HG03460 (cell line): ENCODE measurements at regions not wholly inside any gene's neighbourhood (a gene's known extent, or its start where the extent isn't known, plus 50 kb on each side); places are given as distances from the start of the nearest gene placed in this dataset.
"Not testable (repeated sequence)": the region's sequence is repeated elsewhere in the genome, so short reads cannot be mapped to it uniquely, and the experiment has no call there.

Experiments
- ATAC-seq: cut with Tn5 transposase; IDR thresholded peaks from one replicate; pipeline ENCODE4 v1.9.1; 2021; ENCODE audit not compliant: unreplicated experiment

- no peak for ATAC-seq
Measured at GRCh38 chr13:76297331-76297730, 588.9 kb downstream of the KCTD12 start.

DNA sequence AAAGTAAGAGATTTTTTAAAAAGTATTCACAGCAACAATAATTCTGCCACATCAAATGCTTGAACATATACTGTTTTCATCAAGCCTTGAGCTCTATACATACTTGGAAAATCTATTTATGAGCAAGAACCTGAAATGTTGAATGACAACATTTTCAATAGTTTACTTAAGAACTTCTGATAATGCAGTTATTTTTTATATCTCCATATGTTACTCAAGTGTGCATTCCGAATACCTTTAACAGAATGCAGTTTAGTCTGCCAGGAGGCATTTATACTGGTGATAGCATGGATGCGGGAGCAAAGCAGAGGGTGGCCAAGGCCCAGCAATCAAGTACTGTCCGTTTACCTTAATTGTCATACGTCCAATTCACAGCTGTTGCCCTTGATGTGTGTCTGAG is 589.5 kb downstream of the KCTD12 start:
- no peak for ATAC-seq

- not testable (repeated sequence) for ATAC-seq
Measured at GRCh38 chr13:76295020-76295419, 591.2 kb downstream of the KCTD12 start.

- ATAC-seq: no peak
Measured at GRCh38 chr13:76293751-76294150, 592.5 kb downstream of the KCTD12 start.

DNA sequence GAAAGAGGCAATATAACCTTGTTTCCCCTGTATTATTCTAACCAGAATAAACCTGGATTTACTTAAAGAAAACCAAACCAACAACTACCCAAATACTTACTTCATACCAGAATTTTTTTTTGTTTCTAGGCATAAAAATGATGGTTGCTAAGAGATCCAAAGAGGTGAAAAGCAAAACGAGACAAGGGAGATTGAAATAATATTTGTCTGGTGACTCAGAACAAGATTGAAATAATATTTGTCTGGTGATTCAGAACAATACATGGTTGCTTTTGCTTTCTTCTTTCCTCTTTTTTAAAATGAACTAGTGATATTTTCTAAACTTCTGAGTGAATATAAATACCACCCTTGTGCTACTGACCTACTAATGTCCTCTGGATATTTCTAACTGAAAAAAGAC is 592.9 kb downstream of the KCTD12 start:
- ATAC-seq: no peak

GRCh38 chr13:76292726-76293125 is 593.5 kb downstream of the KCTD12 start:
- no peak for ATAC-seq

DNA sequence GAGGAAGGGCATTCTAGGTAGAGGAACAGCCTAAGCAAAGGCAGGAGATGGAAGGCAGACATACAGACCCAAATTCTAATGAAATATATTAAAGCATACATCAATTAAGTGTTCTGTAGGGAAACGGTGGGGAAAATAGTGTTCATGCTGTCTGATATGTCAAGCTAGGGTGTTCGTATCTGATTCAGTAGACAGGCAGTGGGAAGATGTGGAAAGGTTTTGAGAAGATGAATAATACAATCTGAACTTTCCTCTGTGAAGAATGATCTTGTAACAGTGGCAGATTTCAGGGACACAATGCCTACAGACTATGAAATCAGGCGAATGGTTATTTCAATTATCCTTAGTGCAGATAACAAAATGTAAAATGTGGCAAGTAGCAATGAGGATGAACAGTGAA is 594.2 kb downstream of the KCTD12 start:
- ATAC-seq: no peak

- ATAC-seq: no peak
Measured at GRCh38 chr13:76289558-76289957, 596.6 kb downstream of the KCTD12 start.

GRCh38 chr13:76286178-76286577 is 600.0 kb downstream of the KCTD12 start:
- ATAC-seq: no peak

GRCh38 chr13:76285463-76285862 is 600.7 kb downstream of the KCTD12 start:
- no peak for ATAC-seq

- not testable (repeated sequence) for ATAC-seq
Measured at GRCh38 chr13:76279766-76280165, 606.4 kb downstream of the KCTD12 start.

- ATAC-seq: no peak
Measured at GRCh38 chr13:76271728-76272232, 614.4 kb downstream of the KCTD12 start.

DNA sequence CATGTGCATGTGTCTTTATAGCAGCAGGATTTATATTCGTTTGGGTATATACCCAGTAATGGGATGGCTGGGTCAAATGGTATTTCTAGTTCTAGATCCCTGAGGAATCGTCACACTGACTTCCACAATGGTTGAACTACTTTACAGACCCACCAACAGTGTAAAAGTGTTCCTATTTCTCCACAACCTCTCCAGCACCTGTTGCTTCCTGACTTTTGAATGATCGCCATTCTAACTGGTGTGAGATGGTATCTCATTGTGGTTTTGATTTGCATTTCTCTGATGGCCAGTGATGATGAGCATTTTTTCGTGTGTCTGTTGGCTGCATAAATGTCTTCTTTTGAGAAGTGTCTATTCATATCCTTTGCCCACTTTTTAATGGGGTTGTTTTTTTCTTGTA is 617.9 kb downstream of the KCTD12 start:
- ATAC-seq: not testable (repeated sequence)

- no peak for ATAC-seq
Measured at GRCh38 chr13:76267216-76267615, 619.0 kb downstream of the KCTD12 start.

DNA sequence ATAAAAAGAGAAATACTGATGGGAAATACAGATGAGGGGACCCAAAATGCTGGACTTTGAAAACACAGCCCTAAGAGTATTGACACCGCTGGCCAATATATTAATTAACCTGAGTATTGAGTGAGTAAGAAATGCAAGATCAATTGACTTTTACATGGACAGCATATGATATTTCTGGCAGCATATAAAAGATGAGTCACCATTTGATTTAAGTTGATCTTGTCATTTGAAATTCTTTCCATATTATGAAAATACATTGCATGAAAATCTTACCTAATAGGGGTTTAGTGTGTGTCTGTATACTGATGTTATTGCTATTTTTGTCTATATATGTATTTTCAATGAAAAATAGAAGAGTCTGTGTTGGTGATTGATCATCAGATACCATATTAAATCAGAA is 619.6 kb downstream of the KCTD12 start:
- ATAC-seq: no peak

DNA sequence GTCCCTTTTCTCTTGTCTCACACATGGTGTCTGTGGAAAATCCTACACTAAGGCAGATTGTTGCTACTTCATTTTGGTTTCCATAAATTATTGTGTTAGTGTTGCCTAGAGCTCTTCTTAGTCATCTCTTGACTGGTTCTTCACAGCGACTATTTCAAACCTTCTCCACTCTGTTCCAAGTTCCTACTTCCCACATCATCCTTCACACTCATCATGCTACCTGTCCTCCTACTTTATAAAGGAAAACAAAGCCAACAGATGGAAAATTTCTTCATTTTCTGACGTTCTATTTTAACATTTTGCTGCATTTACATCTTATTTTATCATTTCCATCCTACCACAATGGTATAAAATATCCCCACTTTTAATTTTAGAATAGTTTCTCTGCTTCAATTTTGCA is 614.1 kb downstream of the LMO7 start:
- no peak for ATAC-seq

DNA sequence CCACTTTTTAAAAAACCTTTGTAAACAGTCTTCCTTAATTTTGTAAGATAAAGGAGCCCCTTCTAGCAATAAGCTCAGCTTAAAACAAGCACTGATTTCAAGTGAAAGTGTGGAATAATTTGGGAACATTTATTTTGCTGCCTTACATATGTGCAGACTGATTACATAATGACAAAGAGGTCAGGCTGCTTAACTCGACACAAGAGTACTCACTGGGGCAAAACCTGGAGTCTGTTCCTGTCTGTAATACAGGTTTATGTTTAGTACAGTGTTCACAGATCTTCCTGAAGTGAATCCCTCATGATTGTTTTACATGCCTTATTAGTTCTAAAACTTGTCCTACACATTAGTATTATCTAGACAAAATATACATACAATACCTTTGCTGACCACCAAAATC is 609.8 kb downstream of the LMO7 start:
- no peak for ATAC-seq

GRCh38 chr13:76245211-76245610 is 609.1 kb downstream of the LMO7 start:
- ATAC-seq: no peak

DNA sequence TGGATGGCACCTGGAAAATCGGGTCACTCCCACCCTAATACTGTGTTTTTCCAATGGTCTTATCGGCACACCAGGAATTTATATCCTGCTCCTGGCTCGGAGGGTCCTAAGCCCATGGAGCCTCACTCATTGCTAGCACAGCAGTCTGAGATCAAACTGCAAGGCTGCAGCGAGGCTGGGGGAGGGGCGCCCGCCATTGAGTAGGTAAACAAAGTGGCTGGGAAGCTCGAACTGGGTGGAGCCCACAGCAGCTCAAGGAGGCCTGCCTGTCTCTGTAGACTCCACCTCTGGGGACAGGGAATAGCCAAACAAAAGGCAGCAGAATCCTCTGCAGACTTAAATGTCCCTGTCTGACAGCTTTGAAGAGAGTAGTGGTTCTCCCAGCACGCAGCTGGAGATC is 607.0 kb downstream of the LMO7 start:
- not testable (repeated sequence) for ATAC-seq

DNA sequence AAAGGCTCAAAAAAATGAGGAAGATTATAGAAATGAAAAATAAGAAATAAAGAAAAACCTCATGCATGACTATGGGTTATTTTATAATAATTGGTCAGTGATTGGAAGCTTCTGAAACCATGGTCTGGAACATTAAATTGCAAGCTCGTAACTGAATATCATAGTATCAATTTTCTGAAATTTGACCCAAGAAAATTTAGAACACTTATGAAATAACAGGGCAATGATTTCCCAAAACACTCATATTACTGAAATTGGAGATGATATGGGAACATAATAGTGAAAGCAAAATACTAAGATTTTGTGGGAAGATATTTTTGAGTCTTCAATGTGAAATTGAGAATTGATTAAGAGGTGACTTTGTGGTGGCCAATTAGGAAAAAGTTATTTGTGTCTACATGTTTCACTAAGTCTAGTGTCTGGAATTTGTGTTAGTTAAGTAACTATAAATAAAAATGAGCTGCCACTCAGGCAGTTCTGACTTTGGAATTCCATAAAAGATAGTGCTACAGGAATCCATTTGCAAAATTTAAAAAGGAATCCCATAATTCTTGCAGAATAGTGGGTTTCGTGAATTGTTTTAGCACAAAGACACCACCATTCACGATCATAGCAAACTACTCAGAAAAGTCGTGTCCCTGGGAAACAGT is 603.0 kb downstream of the LMO7 start:
- no peak for ATAC-seq

DNA sequence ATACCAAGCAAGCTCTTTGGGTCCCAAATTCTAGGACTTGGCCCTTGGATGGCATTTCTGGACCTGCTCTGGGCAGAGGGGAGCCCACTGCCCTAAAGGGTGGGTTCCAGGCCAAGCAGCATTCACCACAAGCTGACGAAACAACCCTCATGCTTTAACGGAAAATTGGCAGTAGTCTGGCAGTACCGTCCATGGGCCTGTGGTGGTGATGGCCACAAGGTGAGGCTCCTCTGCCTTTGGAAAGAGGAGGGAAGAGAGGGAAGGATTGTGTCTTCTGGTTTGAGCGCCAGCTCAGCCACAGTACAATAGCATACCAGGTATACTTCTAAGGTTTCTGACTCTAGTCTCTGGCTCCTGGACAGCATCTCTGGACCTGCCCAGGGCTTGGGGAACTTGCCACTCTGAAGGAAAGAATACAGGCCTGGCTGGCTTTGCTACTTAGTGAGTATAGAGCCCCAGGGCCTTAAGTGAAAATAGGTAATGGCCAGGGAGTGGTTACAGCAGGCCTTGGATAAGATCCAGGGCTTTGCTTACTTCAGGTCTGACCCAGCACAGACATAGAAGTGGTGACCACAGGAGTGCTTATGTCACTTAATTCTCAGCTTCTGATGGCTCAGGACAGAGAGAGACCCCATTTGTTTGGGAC is 595.5 kb downstream of the LMO7 start:
- no peak for ATAC-seq

GRCh38 chr13:76229281-76229680 is 593.2 kb downstream of the LMO7 start:
- ATAC-seq: no peak

GRCh38 chr13:76226941-76227340 is 590.8 kb downstream of the LMO7 start:
- ATAC-seq: no peak
